G401 (cell line): ENCODE measurements at regions not wholly inside any gene's neighbourhood (a gene's known extent, or its start where the extent isn't known, plus 50 kb on each side); places are given as distances from the start of the nearest gene placed in this dataset.

Source experiments
- DNase-seq: peaks from one replicate; pipeline ENCODE4 v3.0.0-alpha.2; 2015; ENCODE audit warnings: low spot score
- in situ Hi-C: cut with HindIII; loops from 2 replicates; pipeline ENCODE4 v1.10.0; 2016; ENCODE audit warnings: low sequenced_read_pairs, mixed read lengths

DNA sequence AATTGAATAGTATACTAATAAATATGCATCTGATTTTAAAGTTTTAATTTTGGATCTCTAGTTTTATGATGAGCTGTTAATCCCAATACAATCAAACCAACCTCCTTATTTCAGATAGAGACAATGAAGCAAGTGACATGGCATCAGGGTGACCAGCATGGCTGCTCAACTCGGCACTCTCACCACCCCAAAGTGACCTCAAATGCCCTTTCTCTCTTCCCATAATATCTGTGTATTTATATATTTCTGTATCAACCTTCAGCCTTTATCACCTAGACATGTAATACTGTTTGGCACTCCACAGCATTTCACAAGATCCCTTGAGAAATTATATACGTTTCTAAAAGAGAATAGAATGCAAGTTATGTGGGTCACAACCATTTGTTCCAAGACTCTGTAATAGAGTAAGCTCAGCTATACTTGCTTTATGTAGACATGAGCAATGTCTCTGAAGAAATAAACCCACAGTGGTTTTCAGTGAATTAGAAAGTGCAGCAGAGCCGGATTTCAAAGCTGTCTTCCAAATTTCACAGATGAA, 1623.2 kb upstream of the PABPC4L start:
- in situ Hi-C loops: no loop called here

DNA sequence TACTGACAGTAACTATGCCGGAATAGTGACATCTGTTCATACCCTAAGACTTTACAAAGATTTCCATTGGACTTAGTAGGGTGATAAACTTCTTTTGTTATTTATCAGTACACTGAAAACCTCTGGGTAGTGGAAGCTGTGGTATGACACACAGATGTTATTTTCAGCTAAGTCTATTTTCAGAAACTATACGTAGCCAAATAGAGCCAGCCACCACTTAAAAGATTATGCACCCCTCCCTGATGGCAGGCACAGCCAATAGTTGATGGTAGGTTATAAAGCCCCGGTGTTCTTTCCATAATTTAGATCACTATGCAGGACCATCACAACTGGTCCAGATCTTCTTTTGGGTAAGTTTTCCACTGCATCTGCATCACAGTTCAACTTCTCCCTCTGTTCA, 1603.2 kb upstream of the PABPC4L start:
- in situ Hi-C loops: no loop called here

More for the DNA sequence above, 1623.2 kb upstream of the PABPC4L start:
- DNase-seq: no peak

DNA sequence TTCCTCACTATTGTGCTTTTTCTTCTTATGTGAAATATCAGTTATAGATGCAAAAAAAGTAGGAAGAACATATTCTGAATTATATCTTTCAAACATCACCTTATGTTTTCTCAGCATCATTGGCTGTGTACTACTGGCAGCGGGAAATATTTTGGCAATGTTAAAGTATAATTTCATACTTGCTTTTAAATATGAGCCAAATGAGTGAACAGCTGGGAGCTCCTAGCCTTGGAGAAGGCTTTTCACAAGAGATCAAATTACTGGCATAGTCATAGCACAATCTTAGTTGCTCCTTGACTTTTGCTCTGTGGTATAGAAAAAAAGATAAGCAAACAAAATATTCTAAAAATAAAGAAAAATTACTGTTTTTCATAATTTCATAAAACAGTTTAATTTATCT, 1575.8 kb upstream of the PABPC4L start:
- in situ Hi-C loops: no loop called here
- no peak for DNase-seq

More for the DNA sequence above, 1603.2 kb upstream of the PABPC4L start:
- no peak for DNase-seq

DNA sequence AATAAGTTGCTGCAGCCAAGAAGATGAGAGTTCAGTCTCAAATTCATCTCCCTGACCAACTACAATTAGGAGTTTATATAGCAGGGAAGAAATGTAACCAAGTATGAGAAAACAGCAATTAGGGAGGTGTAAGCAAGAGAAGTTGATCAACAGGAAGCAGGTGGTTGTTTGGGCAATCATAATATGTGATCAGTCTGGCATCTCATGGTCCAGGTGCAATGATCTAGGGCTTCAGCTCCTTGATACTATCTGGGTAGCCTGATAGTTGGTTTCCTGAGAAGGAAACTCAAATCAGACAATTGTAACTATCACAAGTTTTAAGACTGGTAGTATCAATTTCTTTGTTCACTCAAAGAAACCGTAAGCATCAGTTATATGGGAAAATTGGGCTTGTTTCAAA, 1574.3 kb upstream of the PABPC4L start:
- no peak for DNase-seq
- in situ Hi-C loops: no loop called here

DNA sequence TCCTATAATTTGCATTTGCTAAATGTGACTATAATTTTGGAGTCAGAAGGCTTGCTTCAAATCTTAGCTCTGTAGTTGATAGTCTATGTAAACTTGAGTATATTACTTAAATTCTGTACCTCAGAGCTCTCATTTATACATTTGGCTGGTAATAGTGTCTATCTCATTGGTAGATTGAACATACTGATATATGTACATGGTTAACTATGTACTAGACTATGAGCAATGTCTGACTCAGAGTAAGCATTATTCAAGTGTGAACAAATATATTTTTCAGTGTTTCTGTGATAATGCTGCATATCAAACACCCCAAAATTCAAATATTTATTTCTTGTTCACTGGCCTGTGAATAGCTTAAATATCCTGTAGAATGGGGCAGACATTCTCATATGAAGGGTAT, 1568.9 kb upstream of the PABPC4L start:
- in situ Hi-C loops: no loop called here
- DNase-seq: no peak

DNA sequence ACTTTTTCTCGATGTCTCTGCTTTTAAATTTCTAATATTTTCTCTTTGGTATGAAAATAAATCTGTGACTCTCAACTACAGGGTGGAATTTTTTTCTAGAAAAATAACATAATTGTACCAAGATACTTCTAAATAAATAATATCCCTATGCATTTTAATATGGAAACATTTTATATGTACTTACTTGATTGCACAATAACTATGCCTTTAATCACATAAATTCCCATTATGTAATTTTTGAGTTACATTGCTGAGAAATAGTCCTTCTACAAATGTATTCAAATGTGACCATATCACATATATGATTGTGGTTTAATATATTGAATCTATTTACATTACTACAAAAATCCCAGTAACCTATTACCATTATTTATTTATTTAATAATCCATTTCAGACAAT, 1543.3 kb upstream of the PABPC4L start:
- in situ Hi-C loops: no loop called here

DNA sequence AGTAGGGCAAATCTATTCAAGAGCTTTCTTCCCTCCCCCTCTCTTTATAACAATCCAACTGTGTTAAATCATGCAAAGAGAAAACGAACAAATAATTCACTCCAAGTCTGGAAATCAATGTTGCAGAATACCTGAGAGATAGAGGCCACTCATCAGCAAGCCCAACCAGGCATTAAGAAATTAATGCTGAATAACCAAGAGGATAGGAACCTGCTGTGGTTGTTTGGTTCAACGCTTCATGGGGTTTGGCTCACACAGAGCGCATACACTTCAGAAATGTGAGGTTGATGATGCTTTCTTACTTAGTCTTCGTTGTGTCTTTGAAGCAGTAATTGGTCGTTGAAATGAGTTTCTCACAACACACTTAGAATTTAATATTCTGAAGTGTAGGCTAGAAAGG, 1540.0 kb upstream of the PABPC4L start:
- in situ Hi-C loops: no loop called here
- no peak for DNase-seq

More for the DNA sequence above, 1543.3 kb upstream of the PABPC4L start:
- DNase-seq: no peak

DNA sequence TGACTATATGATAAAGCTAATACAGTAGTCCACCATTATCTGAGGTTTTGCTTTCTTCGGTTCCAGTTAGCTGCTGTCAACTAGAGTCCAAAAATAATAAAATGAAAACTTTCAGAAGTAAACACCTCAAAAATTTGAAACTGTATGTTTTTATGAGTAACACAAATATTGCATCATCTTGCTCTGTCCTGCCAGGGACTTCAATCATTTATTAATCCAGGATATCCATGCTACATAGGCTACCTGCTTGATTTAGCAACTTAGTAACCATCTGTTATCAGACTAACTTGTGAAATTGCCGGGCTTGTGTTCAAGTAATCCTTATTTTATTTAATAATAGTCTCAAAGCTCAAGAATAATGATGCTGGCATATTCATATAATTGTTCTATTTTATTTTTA, 1537.8 kb upstream of the PABPC4L start:
- in situ Hi-C loops: no loop called here
- DNase-seq: no peak

DNA sequence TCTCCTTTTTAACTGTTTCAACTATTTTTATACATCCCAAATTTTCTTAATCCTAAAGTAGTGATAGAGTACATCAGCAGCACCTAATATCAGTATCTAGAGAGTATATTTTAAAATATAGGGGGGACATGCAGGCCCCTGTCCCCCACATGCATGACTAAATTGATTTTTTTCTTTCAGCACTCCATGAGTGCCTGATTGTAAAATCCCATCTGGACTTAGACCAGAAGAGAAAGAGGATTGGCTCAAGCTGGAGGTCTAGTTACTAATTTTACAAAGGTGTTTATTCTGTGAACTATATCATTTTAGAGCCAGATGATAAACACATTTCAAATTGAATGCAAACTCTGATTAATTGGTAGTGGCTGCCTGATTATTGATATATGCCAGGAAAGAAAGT, 1533.9 kb upstream of the PABPC4L start:
- in situ Hi-C loops: no loop called here
- DNase-seq: no peak

DNA sequence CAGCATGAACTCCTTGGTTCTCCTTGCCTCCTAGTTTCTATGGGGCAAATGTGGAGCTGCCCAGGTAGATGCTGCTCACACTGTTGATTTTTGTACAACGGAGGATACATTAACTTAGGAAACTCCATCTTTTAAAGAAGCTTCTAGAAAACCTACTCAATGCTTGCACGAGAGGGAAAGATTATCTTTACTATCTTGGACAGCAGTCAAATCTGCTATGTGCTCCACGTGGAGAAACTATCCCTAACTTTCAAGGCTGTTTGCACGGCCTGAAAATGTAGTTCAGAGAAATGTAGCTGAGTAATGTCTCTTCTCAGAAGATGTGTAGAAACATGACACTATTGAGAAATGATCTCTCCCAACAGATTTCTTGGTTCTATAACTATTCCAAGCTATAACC, 1530.9 kb upstream of the PABPC4L start:
- in situ Hi-C loops: no loop called here
- DNase-seq: no peak

DNA sequence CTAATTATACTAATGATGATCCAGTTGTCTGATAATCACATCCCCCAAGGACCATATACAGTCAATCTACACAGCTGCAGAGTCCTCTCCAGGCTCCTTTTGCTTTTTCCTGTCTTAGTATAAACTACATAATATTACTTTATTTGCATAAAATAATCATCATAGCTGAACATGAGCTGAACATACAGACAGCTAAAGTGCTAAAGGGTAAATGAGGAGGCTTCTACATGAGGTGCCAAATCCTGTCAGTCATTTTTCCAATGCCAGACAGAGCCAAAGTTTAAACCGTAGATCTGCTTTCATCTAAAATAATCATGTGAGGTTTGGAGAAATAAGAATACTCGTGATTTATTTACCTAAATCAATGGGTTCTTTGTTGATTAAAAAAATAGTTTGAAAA, 1530.1 kb upstream of the PABPC4L start:
- DNase-seq: no peak
- in situ Hi-C loops: no loop called here

DNA sequence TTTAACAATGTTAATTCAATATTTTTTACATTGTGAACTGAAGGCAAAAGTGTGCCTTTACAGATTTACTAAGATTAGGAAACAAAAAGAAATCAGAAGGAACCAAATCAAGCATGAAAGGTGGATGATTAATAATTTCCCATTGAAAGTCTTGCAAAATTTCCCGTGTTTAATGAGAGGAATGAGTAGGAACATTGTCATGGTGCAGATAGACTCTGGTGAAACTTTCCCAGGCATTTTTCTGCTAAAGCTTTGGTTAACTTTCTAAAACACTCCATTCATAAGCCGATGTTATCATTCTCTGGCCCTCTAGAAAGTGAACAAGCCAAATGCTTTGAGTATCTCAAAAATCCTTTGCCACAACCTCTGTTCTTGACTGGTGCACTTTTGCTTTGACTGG, 1522.8 kb upstream of the PABPC4L start:
- in situ Hi-C loops: no loop called here
- no peak for DNase-seq

DNA sequence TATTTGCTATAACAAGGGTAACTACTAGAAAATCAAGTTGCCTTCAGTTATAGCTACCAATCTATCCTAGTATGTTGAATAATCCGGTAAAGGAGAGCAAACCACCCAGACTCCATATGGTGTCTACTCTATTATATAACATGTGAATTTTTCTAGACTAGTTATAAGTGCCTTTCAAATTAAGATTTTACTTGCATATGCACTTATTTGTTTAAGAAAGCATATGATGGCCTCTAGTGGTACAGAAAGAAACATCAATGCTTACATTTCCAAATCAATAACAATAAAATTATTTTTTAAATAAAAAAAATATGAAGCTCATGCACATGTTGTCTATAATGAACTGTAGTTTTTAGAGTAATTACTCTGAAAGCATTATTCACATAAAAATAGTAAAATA, 1516.4 kb upstream of the PABPC4L start:
- DNase-seq: no peak
- in situ Hi-C loops: no loop called here

DNA sequence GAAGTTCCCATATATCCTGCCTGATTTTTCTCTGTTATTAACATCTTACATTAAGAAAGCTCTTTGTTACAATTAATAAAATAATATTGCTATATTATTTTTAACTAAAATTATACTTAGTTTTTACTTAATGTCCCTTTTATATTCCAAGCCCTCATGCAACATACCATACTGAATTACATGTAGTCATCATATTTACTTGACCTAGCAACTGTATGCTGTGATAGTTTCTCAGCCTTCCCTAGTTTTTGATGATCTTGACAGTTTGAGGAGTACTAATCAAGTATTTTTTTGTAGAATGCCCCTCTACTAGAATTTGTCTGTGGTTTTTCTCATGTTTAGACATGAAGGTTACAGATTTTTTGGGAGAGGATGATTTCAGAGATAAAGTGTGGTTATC, 1503.8 kb upstream of the PABPC4L start:
- in situ Hi-C loops: no loop called here
- DNase-seq: no peak

DNA sequence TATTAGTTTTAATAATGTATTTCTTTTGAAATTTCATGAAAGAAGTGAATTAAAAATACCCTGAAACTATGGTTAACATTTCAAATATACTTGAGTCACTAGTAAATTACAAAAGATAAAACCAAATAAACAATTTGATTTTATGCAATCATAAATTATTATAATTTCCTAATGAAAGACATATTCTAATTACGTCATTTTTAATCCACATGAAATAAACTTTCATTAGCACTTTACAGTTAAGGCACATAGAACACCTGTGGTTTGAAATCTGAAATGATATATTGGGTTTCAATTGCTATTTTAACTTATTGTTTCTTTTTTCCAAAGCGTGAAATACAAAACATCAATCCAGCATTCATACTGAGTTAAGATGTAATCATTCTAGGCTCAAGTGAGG, 1492.5 kb upstream of the PABPC4L start:
- no peak for DNase-seq
- in situ Hi-C loops: no loop called here

DNA sequence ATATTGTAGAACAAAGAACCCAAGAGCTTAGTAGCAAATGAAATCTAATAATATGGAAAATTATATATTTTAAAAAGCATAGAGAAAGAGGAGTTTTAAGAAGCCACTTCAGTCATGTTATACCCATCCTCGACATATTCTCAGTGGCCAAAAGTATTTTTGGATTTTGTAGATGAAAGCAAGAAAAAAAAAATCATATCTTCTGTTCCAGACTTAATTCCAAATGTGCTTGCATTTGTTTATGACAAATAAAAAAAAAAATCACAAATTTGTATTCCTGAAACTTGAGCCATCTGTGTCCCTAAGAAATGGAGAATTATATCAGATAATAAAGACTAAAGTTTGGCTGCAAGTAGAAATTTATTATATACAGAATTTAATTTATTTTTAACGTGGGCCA, 1482.4 kb upstream of the PABPC4L start:
- in situ Hi-C loops: no loop called here
- no peak for DNase-seq

DNA sequence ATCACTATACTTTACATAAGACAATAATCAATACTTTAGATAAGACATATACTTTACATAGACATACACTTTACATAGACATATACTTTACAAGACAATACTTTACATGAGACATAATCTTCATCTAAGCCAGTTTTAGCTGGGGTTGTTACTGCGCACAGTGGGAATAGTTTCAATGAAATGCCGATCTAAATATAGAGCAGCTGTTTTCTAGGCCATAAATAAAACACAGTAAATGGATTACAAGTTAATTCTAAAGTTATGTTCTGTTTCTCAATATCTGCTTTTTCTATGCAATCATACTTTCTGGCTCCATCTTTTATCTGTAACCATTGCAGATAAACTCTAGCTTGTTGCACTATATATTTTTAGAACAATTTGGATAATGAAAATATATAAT, 1470.6 kb upstream of the PABPC4L start:
- in situ Hi-C loops: no loop called here
- no peak for DNase-seq

DNA sequence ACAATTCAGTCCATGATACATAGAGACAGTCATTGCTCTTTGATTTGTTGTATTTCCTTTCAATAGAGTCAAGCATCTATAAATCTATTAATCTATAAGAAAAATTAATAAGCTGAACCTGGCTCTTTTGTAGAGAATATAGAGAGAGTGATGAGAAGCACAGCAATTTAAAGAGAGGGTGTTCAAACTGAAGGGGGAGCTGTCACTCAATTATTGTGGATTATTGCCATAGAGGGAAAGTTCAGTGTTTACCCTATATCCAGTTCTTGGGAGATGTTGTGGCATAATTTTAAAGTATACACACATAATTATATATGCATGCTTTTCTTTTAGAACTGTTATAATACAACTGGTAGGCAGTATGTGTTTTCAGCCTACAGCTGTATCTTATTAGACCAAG, 1469.0 kb upstream of the PABPC4L start:
- no peak for DNase-seq
- in situ Hi-C loops: no loop called here
